Chondrocyte (in vitro differentiated cells): ENCODE measurements at regions not wholly inside any gene's neighbourhood (a gene's known extent, or its start where the extent isn't known, plus 50 kb on each side); places are given as distances from the start of the nearest gene placed in this dataset.

ENCODE experiments used
- DNase-seq: peaks from one replicate; pipeline ENCODE4 v3.0.0; 2021; ENCODE audit warnings: mixed read lengths, low spot score
- H3K27ac Mint-ChIP-seq: one replicate; pipeline ENCODE4 v1.8.0; 2021; ENCODE audit warnings: mild to moderate bottlenecking, moderate library complexity, mixed read lengths; ENCODE audit not compliant: unreplicated experiment
- H3K27me3 Mint-ChIP-seq: 2 replicates; pipeline ENCODE4 v1.8.0; 2021; ENCODE audit warnings: low read depth, mixed read lengths
- H3K36me3 Mint-ChIP-seq: 2 replicates; pipeline ENCODE4 v1.8.0; 2021; ENCODE audit warnings: low read depth, mixed read lengths
- H3K4me1 Mint-ChIP-seq: 2 replicates; pipeline ENCODE4 v1.8.0; 2021; ENCODE audit warnings: low read depth, mild to moderate bottlenecking, mixed read lengths
- H3K4me3 Mint-ChIP-seq: one replicate; pipeline ENCODE4 v1.8.0; 2021; ENCODE audit warnings: mild to moderate bottlenecking, moderate library complexity, mixed read lengths; ENCODE audit not compliant: unreplicated experiment
- H3K9me3 Mint-ChIP-seq: 2 replicates; pipeline ENCODE4 v1.8.0; 2021; ENCODE audit warnings: low read depth, mixed read lengths
- CTCF ChIP-seq: fragments of 200-600 bp; sonication (generic); IDR thresholded peaks from 2 replicates; pipeline ENCODE4 v1.5.0; 2021; ENCODE audit warnings: antibody characterized with exemption, mild to moderate bottlenecking, moderate library complexity

GRCh38 chr3:66812136-66812535 lies 186.0 kb upstream of the KBTBD8 start:
- Mint-ChIP-seq H3K36me3 (no peaks in the 10 kb centered on the region), H3K27me3 (no peaks in the 10 kb centered on the region), H3K9me3 (no peaks in the 10 kb centered on the region), H3K4me3 (no peak overlapping the region), H3K27ac (peak overlapping the region; percentile 58), H3K4me1 (peaks cover 19% of the 10 kb centered on the region)
- no peak for TF ChIP-seq CTCF
- no peak for DNase-seq

GRCh38 chr3:66812741-66813140 lies 185.4 kb upstream of the KBTBD8 start:
- Mint-ChIP-seq H3K9me3 (no peaks in the 10 kb centered on the region), H3K27me3 (no peaks in the 10 kb centered on the region), H3K4me1 (peaks cover 19% of the 10 kb centered on the region), H3K4me3 (no peak overlapping the region), H3K36me3 (no peaks in the 10 kb centered on the region), H3K27ac (peak overlapping the region; percentile 58)
- TF ChIP-seq CTCF: no peak
- no peak for DNase-seq

- Mint-ChIP-seq H3K27ac (no peak overlapping the region), H3K27me3 (no peaks in the 10 kb centered on the region), H3K36me3 (no peaks in the 10 kb centered on the region), H3K4me1 (peaks cover 35% of the 10 kb centered on the region), H3K9me3 (no peaks in the 10 kb centered on the region), H3K4me3 (no peak overlapping the region)
- no peak for DNase-seq
- TF ChIP-seq CTCF: peak; percentile 88
These were observed 181.9 kb upstream of the KBTBD8 start for GRCh38 chr3:66816090-66816761.

GRCh38 chr3:66817951-66818557 lies 180.1 kb upstream of the KBTBD8 start:
- no peaks in the 10 kb centered on the region for H3K9me3 Mint-ChIP-seq
- DNase-seq: no peak
- peaks cover 32% of the 10 kb centered on the region for H3K4me1 Mint-ChIP-seq
- TF ChIP-seq CTCF: no peak
- no peaks in the 10 kb centered on the region for H3K27me3 Mint-ChIP-seq
- no peak overlapping the region for H3K4me3 Mint-ChIP-seq
- no peaks in the 10 kb centered on the region for H3K36me3 Mint-ChIP-seq
- H3K27ac Mint-ChIP-seq: no peak overlapping the region

- Mint-ChIP-seq H3K27me3 (no peaks in the 10 kb centered on the region), H3K27ac (no peak overlapping the region), H3K36me3 (no peaks in the 10 kb centered on the region), H3K4me1 (peaks cover 32% of the 10 kb centered on the region), H3K9me3 (no peaks in the 10 kb centered on the region), H3K4me3 (no peak overlapping the region)
- no peak for TF ChIP-seq CTCF
- DNase-seq: no peak
These were observed 178.1 kb upstream of the KBTBD8 start for GRCh38 chr3:66819993-66820501.
